HepG2 (cell line): ENCODE measurements at regions not wholly inside any gene's neighbourhood (a gene's known extent, or its start where the extent isn't known, plus 50 kb on each side); places are given as distances from the start of the nearest gene placed in this dataset.

Experiments used
- ARHGAP35 ChIP-seq: sonication (generic); formaldehyde crosslinking; IDR thresholded peaks from 2 replicates; pipeline ENCODE4 v1.9.0; 2022; ENCODE audit warnings: mild to moderate bottlenecking, inconsistent platforms, moderate library complexity, missing genetic modification reagents, borderline replicate concordance
- CTCF ChIP-seq: sonication (generic); formaldehyde crosslinking; IDR thresholded peaks from 2 replicates; pipeline ENCODE4 v1.5.0; 2020; ENCODE audit warnings: mild to moderate bottlenecking, missing genetic modification reagents, moderate library complexity
- GLMP ChIP-seq: sonication (generic); formaldehyde crosslinking; IDR thresholded peaks from 2 replicates; pipeline ENCODE4 v1.9.0; 2021; ENCODE audit warnings: missing genetic modification reagents, mild to moderate bottlenecking, borderline replicate concordance
- MEIS1 ChIP-seq: sonication (generic); formaldehyde crosslinking; IDR thresholded peaks from 2 replicates; pipeline ENCODE4 v1.9.0; 2021; ENCODE audit warnings: mild to moderate bottlenecking, missing genetic modification reagents, moderate library complexity, borderline replicate concordance
- PATZ1 ChIP-seq: sonication (generic); formaldehyde crosslinking; IDR thresholded peaks from 2 replicates; pipeline ENCODE4 v1.4.0; 2020; ENCODE audit warnings: missing genetic modification reagents
- POLR2AphosphoS5 ChIP-seq: IDR thresholded peaks from 2 replicates; pipeline ENCODE4 v1.6.1; 2012; ENCODE audit warnings: low read depth, low read length
- TFDP1 ChIP-seq: IDR thresholded peaks from 2 replicates; pipeline ENCODE4 v1.6.1; 2016; ENCODE audit warnings: missing compliant biosample characterization, missing genetic modification reagents, borderline replicate concordance
- ZNF318 ChIP-seq: sonication (generic); formaldehyde crosslinking; IDR thresholded peaks from 2 replicates; pipeline ENCODE4 v1.4.0; 2020; ENCODE audit warnings: mild to moderate bottlenecking, missing genetic modification reagents
- ZNF343 ChIP-seq: sonication (generic); formaldehyde crosslinking; IDR thresholded peaks from 2 replicates; pipeline ENCODE4 v1.4.0; 2020; ENCODE audit warnings: mild to moderate bottlenecking, missing genetic modification reagents

GRCh38 chr10:16274911-16275310 is 161.9 kb upstream of the PTER start:
- TF ChIP-seq CTCF (CRISPR knock-in tag) (no peak), PATZ1 (no peak), POLR2AphosphoS5 (no peak), ZNF343 (CRISPR knock-in tag) (no peak), ZNF318 (CRISPR knock-in tag) (no peak), TFDP1 (no peak), MEIS1 (CRISPR knock-in tag) (no peak), ARHGAP35 (CRISPR knock-in tag) (no peak), GLMP (no peak)
